ENCODE measurements at regions not wholly inside any gene's neighbourhood (a gene's known extent, or its start where the extent isn't known, plus 50 kb on each side); places are given as distances from the start of the nearest gene placed in this dataset.
"Not testable (repeated sequence)": the region's sequence is repeated elsewhere in the genome, so short reads cannot be mapped to it uniquely, and the experiment has no call there.

GRCh38 chr6:141056945-141057625 lies 1075.6 kb upstream of the GJE1 start:
- POLR2A ChIA-PET = no interaction called here

GRCh38 chr6:141050471-141050870 lies 1082.3 kb upstream of the GJE1 start:
- H3K9me3 Mint-ChIP-seq = no peaks in the 10 kb centered on the region
- H3K27ac Mint-ChIP-seq = no peak overlapping the region
- POLR2A ChIA-PET = no interaction called here

More at GRCh38 chr6:141056945-141057625, 1075.6 kb upstream of the GJE1 start:
- Mint-ChIP-seq H3K4me3 (no peak overlapping the region), H3K36me3 (ENCODE audit: low read depth) (no peaks in the 10 kb centered on the region), H3K27me3 (no peaks in the 10 kb centered on the region), H3K9me3 (no peaks in the 10 kb centered on the region), H3K4me1 (no peaks in the 10 kb centered on the region), H3K27ac (no peak overlapping the region)
- DNase-seq = no peak
- CTCF ChIA-PET = no interaction called here

GRCh38 chr6:141048451-141048850 lies 1084.3 kb upstream of the GJE1 start:
- POLR2A ChIA-PET = no interaction called here
- CTCF ChIA-PET = no interaction called here
- H3K4me1 Mint-ChIP-seq = no peaks in the 10 kb centered on the region

More at GRCh38 chr6:141050471-141050870, 1082.3 kb upstream of the GJE1 start:
- Mint-ChIP-seq H3K4me3 (no peak overlapping the region), H3K27me3 (no peaks in the 10 kb centered on the region), H3K4me1 (no peaks in the 10 kb centered on the region), H3K36me3 (ENCODE audit: low read depth) (no peaks in the 10 kb centered on the region)
- CTCF ChIA-PET = no interaction called here
- no peak for DNase-seq

DNA sequence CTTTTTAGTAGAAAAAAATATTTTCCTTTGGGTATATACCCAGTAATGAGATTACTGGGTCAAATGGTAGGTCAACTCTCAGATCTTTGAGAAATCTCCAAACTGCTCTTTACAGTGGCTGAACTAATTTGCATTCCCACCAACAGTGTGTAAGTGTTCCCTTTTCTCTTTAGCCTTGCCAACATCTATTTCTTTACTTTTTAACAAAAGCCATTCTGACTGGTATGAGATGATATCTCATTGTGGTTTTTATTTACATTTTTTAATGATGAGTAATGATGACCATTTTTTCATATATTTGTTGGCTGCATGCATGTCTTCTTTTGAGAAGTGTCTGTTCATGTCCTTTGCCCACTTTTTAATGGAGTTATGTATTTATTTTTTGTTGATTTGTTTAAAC lies 1086.2 kb upstream of the GJE1 start:
- DNase-seq = not testable (repeated sequence)

More at GRCh38 chr6:141048451-141048850, 1084.3 kb upstream of the GJE1 start:
- no peak overlapping the region for H3K4me3 Mint-ChIP-seq
- no peaks in the 10 kb centered on the region for H3K36me3 Mint-ChIP-seq (ENCODE audit: low read depth)
- no peaks in the 10 kb centered on the region for H3K27me3 Mint-ChIP-seq
- H3K27ac Mint-ChIP-seq = no peak overlapping the region
- no peak for DNase-seq
- H3K9me3 Mint-ChIP-seq = no peaks in the 10 kb centered on the region

GRCh38 chr6:141041596-141042087 lies 1091.1 kb upstream of the GJE1 start:
- Mint-ChIP-seq H3K9me3 (peaks cover 2% of the 10 kb centered on the region), H3K4me3 (no peak overlapping the region), H3K4me1 (no peaks in the 10 kb centered on the region), H3K27ac (no peak overlapping the region), H3K27me3 (no peaks in the 10 kb centered on the region), H3K36me3 (ENCODE audit: low read depth) (no peaks in the 10 kb centered on the region)
- ChIA-PET CTCF (no interaction called here), POLR2A (no interaction called here)
- DNase-seq = no peak

More for the DNA sequence above, 1086.2 kb upstream of the GJE1 start:
- H3K27me3 Mint-ChIP-seq; H3K27ac Mint-ChIP-seq; H3K4me3 Mint-ChIP-seq; H3K4me1 Mint-ChIP-seq; H3K36me3 Mint-ChIP-seq (ENCODE audit: low read depth); H3K9me3 Mint-ChIP-seq; CTCF ChIA-PET; POLR2A ChIA-PET: not testable (repeated sequence)

DNA sequence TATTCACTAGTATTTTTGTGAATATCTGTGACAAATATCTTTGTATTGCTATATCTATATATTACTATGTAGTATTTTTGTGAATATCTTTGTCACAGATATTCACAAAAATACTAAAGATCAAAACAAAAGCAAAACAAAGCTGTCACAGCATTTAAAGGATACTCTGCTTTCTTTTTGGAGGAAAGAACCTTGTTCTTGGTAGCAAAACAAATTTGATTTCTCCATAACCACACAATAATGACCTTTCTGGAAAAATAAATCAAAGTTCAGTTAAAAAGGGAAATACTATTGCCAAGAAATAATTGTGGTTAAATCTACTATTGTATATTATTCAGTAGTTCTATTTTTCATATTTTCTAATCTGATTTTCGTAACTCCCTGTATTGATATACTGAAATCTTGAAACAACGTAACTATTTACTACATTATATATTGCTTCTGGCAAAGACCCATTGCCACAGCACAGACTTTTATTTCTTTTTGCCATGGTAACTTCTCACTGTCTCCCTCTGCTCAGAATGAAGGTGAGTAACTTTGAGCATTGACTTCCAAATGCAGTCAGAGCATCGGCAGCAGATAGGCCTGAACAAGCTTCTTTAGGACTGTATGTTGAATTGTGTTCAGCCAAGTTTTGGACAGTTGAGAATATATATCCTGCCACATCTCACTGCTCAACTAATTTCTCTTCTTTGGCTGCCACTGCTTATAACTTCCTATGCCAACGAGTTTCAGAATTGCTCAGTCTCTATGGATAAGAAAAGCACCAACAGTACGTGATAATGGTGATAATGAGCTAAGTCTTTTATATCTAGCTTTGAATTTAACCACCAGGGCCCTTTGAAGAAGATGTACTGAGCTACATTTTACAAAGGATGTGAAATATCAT lies 1097.2 kb upstream of the GJE1 start:
- Mint-ChIP-seq H3K4me1 (no peaks in the 10 kb centered on the region), H3K9me3 (no peaks in the 10 kb centered on the region), H3K36me3 (ENCODE audit: low read depth) (no peaks in the 10 kb centered on the region), H3K27ac (no peak overlapping the region), H3K4me3 (no peak overlapping the region), H3K27me3 (no peaks in the 10 kb centered on the region)
- CTCF ChIA-PET = no interaction called here
- POLR2A ChIA-PET = no interaction called here
- no peak for DNase-seq

DNA sequence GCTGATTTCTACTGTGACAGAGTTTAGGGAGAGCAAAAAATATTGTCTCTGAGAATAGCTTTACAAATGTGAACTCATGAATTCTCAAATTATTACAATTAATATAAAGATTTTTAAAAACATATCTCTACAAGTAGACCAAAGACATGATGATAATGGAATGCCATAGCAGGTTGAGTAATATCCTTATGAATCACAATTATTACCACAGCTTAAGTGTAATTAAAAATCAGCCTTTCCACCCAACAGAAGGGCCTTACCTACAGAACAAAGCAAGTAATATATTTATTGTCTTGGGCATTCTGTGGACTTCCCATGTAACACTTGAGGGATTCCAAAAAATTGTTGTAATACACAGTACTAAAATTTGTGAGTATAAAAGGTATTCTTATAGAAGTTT lies 1099.6 kb upstream of the GJE1 start:
- CTCF ChIA-PET = no interaction called here
- no peak overlapping the region for H3K27ac Mint-ChIP-seq
- POLR2A ChIA-PET = no interaction called here
- DNase-seq = no peak
- no peaks in the 10 kb centered on the region for H3K36me3 Mint-ChIP-seq (ENCODE audit: low read depth)
- H3K27me3 Mint-ChIP-seq = no peaks in the 10 kb centered on the region
- no peaks in the 10 kb centered on the region for H3K4me1 Mint-ChIP-seq
- H3K9me3 Mint-ChIP-seq = no peaks in the 10 kb centered on the region
- no peak overlapping the region for H3K4me3 Mint-ChIP-seq

- ChIA-PET CTCF (no interaction called here), POLR2A (no interaction called here)
- no peaks in the 10 kb centered on the region for H3K4me1 Mint-ChIP-seq
- no peaks in the 10 kb centered on the region for H3K27me3 Mint-ChIP-seq
- H3K27ac Mint-ChIP-seq = no peak overlapping the region
- DNase-seq = no peak
- H3K36me3 Mint-ChIP-seq (ENCODE audit: low read depth) = no peaks in the 10 kb centered on the region
- no peaks in the 10 kb centered on the region for H3K9me3 Mint-ChIP-seq
- H3K4me3 Mint-ChIP-seq = no peak overlapping the region
These were observed 1102.8 kb upstream of the GJE1 start for GRCh38 chr6:141029908-141030307.

GRCh38 chr6:141028791-141029280 lies 1103.9 kb upstream of the GJE1 start:
- H3K9me3 Mint-ChIP-seq = no peaks in the 10 kb centered on the region
- no peak for DNase-seq
- ChIA-PET POLR2A (no interaction called here), CTCF (no interaction called here)
- no peak overlapping the region for H3K27ac Mint-ChIP-seq
- H3K27me3 Mint-ChIP-seq = no peaks in the 10 kb centered on the region
- no peak overlapping the region for H3K4me3 Mint-ChIP-seq
- H3K36me3 Mint-ChIP-seq (ENCODE audit: low read depth) = no peaks in the 10 kb centered on the region
- no peaks in the 10 kb centered on the region for H3K4me1 Mint-ChIP-seq

- POLR2A ChIA-PET = no interaction called here
- CTCF ChIA-PET = no interaction called here
- Mint-ChIP-seq H3K9me3 (no peaks in the 10 kb centered on the region), H3K4me1 (no peaks in the 10 kb centered on the region), H3K27me3 (no peaks in the 10 kb centered on the region), H3K4me3 (no peak overlapping the region), H3K27ac (no peak overlapping the region), H3K36me3 (ENCODE audit: low read depth) (no peaks in the 10 kb centered on the region)
- DNase-seq = no peak
These were observed 1106.2 kb upstream of the GJE1 start for GRCh38 chr6:141026504-141026903.

DNA sequence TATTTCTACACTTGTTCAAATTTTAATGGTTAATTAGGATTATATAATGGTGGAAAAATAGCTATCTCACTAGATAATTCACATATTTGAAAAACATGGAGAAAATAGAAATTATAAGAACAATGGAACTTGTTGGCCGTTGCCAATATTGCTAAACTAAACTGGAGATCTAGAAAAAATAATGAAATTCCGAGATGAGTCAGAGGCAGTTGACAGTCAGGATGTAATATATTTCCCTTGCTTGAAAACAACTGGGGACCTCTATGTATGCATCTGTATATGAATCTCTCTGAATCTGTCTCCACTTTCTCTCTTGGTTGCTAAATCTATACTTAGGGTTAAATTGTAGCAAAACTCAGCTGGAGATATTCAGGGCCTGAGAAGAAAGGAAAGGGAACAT lies 1108.2 kb upstream of the GJE1 start:
- CTCF ChIA-PET = no interaction called here
- Mint-ChIP-seq H3K9me3 (no peaks in the 10 kb centered on the region), H3K4me1 (no peaks in the 10 kb centered on the region)

GRCh38 chr6:141017941-141018340 lies 1114.8 kb upstream of the GJE1 start:
- Mint-ChIP-seq H3K4me1 (no peaks in the 10 kb centered on the region), H3K27ac (no peak overlapping the region), H3K36me3 (ENCODE audit: low read depth) (no peaks in the 10 kb centered on the region), H3K27me3 (no peaks in the 10 kb centered on the region), H3K9me3 (no peaks in the 10 kb centered on the region), H3K4me3 (no peak overlapping the region)
- ChIA-PET POLR2A (no interaction called here), CTCF (no interaction called here)
- DNase-seq = no peak

More for the DNA sequence above, 1108.2 kb upstream of the GJE1 start:
- no peak overlapping the region for H3K4me3 Mint-ChIP-seq
- no peaks in the 10 kb centered on the region for H3K27me3 Mint-ChIP-seq
- H3K36me3 Mint-ChIP-seq (ENCODE audit: low read depth) = no peaks in the 10 kb centered on the region
- DNase-seq = no peak
- POLR2A ChIA-PET = no interaction called here
- H3K27ac Mint-ChIP-seq = no peak overlapping the region

GRCh38 chr6:141000917-141001316 lies 1131.8 kb upstream of the GJE1 start:
- no peak for DNase-seq
- no peaks in the 10 kb centered on the region for H3K9me3 Mint-ChIP-seq
- H3K4me3 Mint-ChIP-seq = no peak overlapping the region
- H3K27me3 Mint-ChIP-seq = no peaks in the 10 kb centered on the region
- CTCF ChIA-PET = no interaction called here
- H3K27ac Mint-ChIP-seq = no peak overlapping the region
- POLR2A ChIA-PET = no interaction called here
- no peaks in the 10 kb centered on the region for H3K36me3 Mint-ChIP-seq (ENCODE audit: low read depth)
- no peaks in the 10 kb centered on the region for H3K4me1 Mint-ChIP-seq

All from activated CD4-positive, alpha-beta T cell treated with anti-CD3 and anti-CD28 coated beads, Interleukin-2, amount 10 ng/mL, durations not matched to agents 7 days and 5 days (primary cell).